ENCODE measurements at regions not wholly inside any gene's neighbourhood (a gene's known extent, or its start where the extent isn't known, plus 50 kb on each side); places are given as distances from the start of the nearest gene placed in this dataset.

DNA sequence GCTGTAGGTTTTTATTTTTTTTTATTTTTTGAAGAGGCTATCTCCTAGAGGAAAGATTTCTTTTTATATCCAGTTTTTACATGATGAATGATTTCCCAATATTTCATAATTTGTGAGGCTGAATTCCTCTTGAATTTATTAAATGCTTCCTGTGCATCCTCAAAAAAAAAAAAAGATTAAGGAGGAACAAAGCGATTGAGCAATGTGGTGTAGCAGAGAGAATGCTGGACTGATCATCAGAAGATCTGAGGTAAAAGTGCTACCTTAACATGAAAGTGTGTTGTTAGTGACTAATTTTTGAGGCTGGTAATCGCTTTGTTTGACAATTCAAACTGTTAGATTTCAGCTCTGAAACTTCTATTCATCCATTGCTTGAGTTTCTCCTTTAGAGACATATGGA lies 125.1 kb downstream of the ESM1 start:
- TF ChIP-seq, protein P1, sequence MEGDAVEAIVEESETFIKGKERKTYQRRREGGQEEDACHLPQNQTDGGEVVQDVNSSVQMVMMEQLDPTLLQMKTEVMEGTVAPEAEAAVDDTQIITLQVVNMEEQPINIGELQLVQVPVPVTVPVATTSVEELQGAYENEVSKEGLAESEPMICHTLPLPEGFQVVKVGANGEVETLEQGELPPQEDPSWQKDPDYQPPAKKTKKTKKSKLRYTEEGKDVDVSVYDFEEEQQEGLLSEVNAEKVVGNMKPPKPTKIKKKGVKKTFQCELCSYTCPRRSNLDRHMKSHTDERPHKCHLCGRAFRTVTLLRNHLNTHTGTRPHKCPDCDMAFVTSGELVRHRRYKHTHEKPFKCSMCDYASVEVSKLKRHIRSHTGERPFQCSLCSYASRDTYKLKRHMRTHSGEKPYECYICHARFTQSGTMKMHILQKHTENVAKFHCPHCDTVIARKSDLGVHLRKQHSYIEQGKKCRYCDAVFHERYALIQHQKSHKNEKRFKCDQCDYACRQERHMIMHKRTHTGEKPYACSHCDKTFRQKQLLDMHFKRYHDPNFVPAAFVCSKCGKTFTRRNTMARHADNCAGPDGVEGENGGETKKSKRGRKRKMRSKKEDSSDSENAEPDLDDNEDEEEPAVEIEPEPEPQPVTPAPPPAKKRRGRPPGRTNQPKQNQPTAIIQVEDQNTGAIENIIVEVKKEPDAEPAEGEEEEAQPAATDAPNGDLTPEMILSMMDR (IDR thresholded peaks at IDR 0.05), result no peak
- Histone ChIP-seq H3K27me3 (no peaks in the 10 kb centered on the region), H3K4me3 (no peak overlapping the region), H3K27ac (no peak overlapping the region), H3K36me3 (no peaks in the 10 kb centered on the region), H3K4me1 (no peaks in the 10 kb centered on the region), H3K9me3 (peaks cover 0 to 19% of the 10 kb centered on the region in 2 donors)
- no peak for DNase-seq (ENCODE audit: low spot score)

- TF ChIP-seq, protein P1 (IDR thresholded peaks at IDR 0.05), result no peak
- Histone ChIP-seq H3K36me3 (no peaks in the 10 kb centered on the region), H3K9me3 (peaks cover 0 to 19% of the 10 kb centered on the region in 2 donors), H3K4me3 (no peak overlapping the region), H3K27me3 (no peaks in the 10 kb centered on the region), H3K4me1 (no peaks in the 10 kb centered on the region), H3K27ac (no peak overlapping the region)
- no peak for DNase-seq (ENCODE audit: low spot score)
Measured at GRCh38 chr5:54859316-54859715, 126.1 kb downstream of the ESM1 start.

DNA sequence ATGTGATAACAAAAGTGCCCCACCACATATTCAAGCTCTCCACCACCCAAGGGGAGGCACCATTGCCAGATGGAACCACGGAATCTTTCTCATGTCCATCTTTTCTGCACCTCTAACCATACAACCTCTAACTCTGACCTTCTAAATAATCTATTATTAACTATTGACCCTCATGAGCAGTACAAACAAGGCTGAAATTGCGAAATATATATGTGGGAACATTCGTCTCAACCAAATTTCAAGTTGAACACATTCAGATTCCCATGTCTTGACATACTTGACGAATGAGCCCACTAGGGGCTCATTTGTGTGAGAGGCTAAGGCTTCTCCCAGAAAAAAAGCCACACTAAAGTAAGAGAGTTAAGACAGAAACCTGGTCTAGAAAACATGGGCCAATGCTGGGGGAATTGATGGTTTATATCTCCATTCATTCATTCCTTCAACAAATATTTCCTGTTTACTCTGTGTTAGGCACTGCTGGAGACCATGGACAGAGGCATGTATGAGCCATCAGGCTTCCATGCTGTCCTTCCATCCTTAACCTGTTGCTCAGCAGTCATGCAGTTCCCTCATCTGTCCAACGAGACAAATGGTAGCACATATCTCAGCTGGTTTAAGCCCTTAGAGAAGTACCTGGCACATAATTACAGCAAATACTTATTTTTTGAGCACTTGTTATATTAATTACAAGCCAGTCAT lies 130.4 kb downstream of the ESM1 start:
- peaks cover 0 to 19% of the 10 kb centered on the region in 2 donors for H3K9me3 ChIP-seq
- no peak overlapping the region for H3K27ac ChIP-seq
- no peaks in the 10 kb centered on the region for H3K4me1 ChIP-seq
- DNase-seq (ENCODE audit: low spot score), result no peak
- H3K4me3 ChIP-seq, result no peak overlapping the region
- no peaks in the 10 kb centered on the region for H3K27me3 ChIP-seq
- H3K36me3 ChIP-seq, result no peaks in the 10 kb centered on the region
- TF ChIP-seq, protein P1 (IDR thresholded peaks at IDR 0.05), result no peak

GRCh38 chr5:54852007-54852406 lies 133.4 kb downstream of the ESM1 start:
- no peaks in the 10 kb centered on the region for H3K27me3 ChIP-seq
- TF ChIP-seq, protein P1 (IDR thresholded peaks at IDR 0.05), result no peak
- H3K9me3 ChIP-seq, result no peaks in the 10 kb centered on the region
- no peak for DNase-seq (ENCODE audit: low spot score)
- H3K36me3 ChIP-seq, result no peaks in the 10 kb centered on the region
- H3K4me3 ChIP-seq, result no peak overlapping the region
- H3K27ac ChIP-seq, result no peak overlapping the region
- H3K4me1 ChIP-seq, result no peaks in the 10 kb centered on the region

- no peak overlapping the region for H3K4me3 ChIP-seq
- no peaks in the 10 kb centered on the region for H3K9me3 ChIP-seq
- no peaks in the 10 kb centered on the region for H3K4me1 ChIP-seq
- no peak overlapping the region for H3K27ac ChIP-seq
- no peaks in the 10 kb centered on the region for H3K27me3 ChIP-seq
- TF ChIP-seq, protein P1 (IDR thresholded peaks at IDR 0.05), result no peak
- DNase-seq (ENCODE audit: low spot score), result no peak
- no peaks in the 10 kb centered on the region for H3K36me3 ChIP-seq
Measured at GRCh38 chr5:54851449-54851848, 133.9 kb downstream of the ESM1 start.

DNA sequence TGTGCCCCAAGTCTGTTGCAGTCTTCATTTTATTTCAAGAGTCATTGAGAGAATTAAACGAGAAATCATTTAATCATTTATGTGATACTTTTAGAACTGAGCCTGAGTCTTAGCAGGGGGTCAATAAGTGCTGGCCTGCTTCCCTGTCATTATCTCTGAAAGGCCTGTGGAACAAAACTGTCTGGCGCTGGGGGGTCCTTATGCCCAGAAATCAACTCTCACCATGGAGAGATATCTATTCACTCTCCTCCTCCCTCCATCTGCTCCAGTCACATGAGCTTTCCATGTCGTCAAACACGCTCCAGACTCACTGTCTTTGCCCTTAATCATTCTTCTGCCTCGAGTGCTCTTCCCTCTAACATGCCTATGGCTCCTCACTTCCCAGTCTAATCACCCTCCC lies 136.8 kb downstream of the ESM1 start:
- no peaks in the 10 kb centered on the region for H3K4me1 ChIP-seq
- H3K4me3 ChIP-seq, result no peak overlapping the region
- H3K27me3 ChIP-seq, result no peaks in the 10 kb centered on the region
- no peaks in the 10 kb centered on the region for H3K9me3 ChIP-seq
- no peak overlapping the region for H3K27ac ChIP-seq
- TF ChIP-seq, protein P1 (IDR thresholded peaks at IDR 0.05), result no peak
- no peak for DNase-seq (ENCODE audit: low spot score)
- H3K36me3 ChIP-seq, result no peaks in the 10 kb centered on the region

All from right atrium auricular region (tissue), 2 donors.